NCI-H345 treated with DMSO at 0.1 percent for 48 hours (cell line): ENCODE measurements at regions not wholly inside any gene's neighbourhood (a gene's known extent, or its start where the extent isn't known, plus 50 kb on each side); places are given as distances from the start of the nearest gene placed in this dataset.

ENCODE experiments used
- DNase-seq: peaks from one replicate; lab custom pipeline; 2025; ENCODE audit not compliant: unreplicated experiment; lab: John Stamatoyannopoulos, UW

GRCh38 chr13:21757763-21758162 is 86.9 kb downstream of the FGF9 start:
- no peak for DNase-seq

- DNase-seq = no peak
Measured at GRCh38 chr13:21758441-21758840, 87.6 kb downstream of the FGF9 start.

DNA sequence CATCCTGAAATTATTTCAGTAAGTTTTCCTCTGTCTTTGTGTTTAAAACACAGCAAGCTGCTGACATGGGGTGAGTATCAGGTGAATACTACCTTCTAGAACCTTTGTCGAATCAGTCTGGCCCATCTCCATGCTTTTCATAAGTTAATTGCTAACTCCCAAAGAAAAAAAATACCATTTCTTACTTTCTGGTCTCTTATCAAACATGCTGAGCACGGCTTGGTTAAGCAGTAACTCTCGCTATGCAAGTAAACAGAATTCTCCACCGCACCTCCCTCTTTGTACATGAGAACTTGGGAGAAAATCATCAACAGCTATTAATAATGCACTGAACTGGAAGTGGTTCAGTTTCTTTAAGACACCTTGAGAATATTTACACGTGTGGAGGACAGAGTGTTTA is 88.6 kb downstream of the FGF9 start:
- no peak for DNase-seq

DNA sequence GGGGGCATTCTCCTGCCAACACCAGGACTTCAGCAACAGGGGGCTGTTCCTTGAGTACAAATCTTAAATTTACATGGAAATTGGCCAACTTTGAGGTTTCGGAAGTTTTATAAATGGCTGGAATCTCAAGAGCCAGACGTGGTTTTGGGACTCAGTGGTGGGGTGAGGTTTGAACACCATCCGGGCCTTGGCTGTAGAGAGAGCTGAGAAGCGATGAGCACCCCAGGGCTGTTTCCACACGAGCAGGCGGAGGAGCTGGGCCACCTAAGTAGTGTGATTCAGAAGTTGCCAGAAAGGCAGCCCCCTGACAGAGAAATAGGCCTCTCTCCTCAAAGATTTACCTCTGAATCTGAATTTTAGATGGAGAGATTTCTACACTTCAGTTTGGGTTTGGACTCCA is 89.0 kb downstream of the FGF9 start:
- DNase-seq = no peak

DNA sequence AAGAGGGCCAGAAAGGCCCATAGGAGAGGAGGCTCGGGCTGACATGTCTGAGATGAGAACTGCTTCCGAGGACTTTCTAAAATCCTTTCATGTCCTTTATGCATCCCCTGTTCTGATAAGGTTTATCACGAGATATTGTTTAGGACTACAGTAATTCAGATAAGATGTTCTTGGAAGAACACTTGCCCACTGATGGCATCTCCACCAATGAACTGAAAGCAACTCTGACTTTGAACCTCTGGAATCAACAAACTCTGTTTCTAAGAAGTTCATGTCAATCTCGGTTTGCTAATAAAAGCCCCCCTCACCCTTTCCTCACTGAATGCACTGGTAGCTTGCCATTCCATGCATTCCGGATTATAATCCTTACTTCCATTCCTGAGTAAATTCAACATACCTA is 90.9 kb downstream of the FGF9 start:
- DNase-seq = no peak

GRCh38 chr13:21762512-21762911 is 91.6 kb downstream of the FGF9 start:
- no peak for DNase-seq

GRCh38 chr13:21767032-21767431 is 96.2 kb downstream of the FGF9 start:
- no peak for DNase-seq

DNA sequence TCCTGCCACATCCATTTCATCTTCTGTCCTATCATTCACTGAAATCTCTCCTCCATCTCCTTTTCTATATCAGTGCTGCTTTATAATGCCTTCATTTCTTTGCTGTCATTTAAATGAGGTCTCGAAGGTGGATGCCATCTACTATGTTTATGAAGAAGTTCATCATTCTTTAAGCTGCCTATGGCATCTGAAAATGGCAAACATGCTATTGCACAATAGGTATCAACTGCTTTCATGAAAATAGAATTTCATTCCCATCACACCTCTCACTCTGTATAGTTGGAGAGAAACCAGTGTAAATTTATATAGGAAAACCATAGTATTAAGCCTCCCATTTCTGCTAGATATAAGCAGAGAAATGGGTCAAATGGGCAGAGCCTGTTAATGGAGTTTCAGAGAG is 100.2 kb downstream of the FGF9 start:
- no peak for DNase-seq

- no peak for DNase-seq
Measured at GRCh38 chr13:21777166-21777565, 106.3 kb downstream of the FGF9 start.

DNA sequence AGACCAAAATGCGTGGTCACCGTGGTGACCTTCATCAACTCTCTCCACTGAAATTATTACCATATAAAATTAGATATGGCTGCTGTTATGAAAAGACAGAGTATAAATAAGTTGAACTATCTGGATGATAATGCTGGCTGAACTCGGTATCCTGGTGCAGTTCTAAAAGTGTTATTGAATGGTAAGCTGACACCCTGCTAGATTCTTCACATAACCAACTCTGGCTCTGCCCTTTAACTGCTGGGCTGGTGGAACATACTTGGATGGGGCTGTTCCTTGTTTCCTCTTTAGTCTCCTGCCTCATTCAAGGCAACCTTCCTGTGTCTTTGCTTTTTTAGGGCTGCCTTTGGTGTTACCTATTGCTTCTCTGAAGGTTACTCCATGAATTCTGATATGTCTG is 106.9 kb downstream of the FGF9 start:
- no peak for DNase-seq

DNA sequence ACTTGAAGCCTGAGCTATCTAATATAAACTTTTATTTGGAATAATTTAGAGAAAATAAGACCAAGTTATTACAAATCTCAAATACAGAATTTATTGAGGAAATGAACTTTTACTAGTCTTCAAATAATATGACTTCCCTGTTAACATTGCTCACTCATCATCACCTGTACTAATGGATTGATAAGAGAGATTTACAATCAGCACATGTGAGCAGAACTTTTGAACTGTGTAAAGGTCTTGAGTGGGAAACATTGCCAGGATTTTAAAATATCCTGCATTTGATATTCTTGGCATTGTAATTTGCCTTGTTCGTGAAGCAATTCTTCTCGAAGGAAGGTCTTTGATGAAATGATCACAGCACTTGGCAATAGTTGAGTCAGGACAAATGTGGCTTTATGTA is 111.9 kb downstream of the FGF9 start:
- no peak for DNase-seq

DNA sequence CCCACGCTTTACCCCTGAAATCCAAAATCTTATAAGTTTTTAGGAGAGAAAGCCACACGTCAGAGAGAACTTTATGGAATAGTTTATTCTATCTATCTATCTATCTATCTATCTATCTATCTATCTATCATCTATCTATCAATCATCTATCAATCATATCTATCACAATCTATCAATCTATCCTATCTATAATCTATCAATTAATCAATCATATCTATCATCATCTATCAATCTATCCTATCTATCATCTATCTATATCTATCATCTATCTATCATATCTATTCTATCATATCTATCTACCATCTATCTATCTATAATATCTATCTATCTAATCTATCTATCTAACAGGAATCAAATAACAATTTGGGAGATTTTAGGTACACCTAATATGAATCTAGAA is 115.1 kb downstream of the FGF9 start:
- DNase-seq = no peak

- DNase-seq = no peak
Measured at GRCh38 chr13:21796066-21796465, 125.2 kb downstream of the FGF9 start.

DNA sequence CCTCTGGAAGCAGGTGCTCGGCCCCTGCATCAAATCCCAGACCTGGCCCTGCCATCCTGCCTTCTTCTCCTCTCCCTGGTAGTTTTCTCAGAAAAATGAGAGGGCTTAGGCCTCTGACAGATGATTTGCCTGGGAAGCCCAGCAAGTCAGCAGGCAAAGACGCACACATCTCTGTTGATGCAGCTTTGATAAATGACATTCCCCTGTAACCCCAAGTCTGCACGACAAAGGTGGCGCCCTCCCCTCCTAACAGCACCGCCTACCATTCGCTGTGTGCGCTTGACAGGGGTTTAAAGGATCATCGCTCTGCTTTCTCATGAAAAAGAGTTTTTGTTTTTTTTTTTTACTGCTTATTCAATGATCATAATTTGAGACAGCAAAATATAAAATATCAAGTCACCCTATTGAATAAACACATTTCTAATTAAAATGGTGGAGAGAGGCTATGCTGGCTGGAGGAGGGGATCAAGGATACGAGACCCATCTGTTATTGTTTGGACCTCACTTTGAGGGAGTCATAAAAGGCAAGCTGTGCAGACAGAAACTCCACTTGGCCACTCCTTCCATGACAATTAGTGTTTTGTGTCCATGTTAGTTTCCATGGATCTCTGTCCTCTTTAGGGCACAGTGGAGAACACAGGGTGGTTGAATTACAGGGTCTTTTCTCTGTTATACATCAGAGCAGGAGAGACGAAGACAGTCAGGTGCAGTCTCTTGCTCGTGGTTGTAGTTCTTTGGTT is 126.1 kb downstream of the FGF9 start:
- no peak for DNase-seq

DNA sequence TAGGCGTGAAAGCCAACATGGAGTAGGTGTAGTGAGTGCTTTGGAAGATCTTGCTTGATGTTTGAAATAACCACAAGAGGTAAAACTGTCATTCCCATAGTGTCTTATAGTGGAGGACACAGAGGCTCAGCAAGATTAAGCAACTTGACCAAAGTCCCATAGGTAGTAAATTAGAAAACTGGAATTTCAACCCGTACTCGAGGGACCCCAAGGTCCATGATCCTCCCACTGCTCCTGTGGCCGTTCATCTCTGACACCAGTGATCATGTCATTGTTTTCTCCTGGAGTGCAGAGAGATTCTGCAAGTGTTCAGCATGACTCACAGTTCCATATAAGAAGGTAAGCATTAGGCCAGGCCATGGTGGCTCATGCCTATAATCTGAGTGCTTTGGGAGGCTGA is 126.9 kb downstream of the FGF9 start:
- DNase-seq = no peak

DNA sequence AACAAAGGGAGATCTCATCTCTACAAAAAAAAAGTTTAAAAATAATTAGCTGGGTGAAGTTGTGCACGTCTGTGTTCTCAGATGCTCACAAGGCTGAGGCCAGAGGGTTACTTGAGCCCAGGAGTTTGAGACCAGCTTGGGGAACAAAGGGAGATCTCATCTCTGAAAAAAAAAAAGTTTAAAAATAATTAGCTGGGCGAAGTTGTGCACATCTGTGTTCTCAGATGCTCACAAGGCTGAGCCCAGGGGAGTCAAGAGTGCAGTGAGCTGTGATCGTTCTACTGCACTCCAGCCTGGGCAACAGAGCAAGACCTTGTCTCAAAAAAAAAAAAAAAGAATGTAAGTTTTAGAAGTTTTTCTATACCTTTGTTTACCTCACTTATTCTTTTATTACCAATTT is 127.3 kb downstream of the FGF9 start:
- DNase-seq = no peak

DNA sequence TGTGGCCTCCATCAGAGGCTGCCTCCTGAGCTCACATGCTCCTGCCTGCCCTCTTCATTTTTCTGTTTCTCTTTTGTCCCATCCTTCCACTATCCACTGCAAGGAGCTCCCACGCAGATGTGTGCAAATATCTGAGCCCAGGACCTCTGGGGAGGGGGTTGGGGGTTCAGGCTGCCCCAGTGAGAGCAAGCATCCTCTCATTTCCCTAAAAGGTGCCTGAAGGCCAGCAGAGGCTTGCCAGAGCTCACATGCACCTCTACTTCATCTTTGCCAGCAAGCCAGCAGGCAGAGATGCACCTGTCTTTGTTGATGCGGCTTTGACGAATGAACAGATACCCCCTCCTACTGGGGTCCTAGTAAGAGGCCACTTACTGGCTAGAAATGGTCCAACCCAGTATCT is 128.8 kb downstream of the FGF9 start:
- no peak for DNase-seq

DNA sequence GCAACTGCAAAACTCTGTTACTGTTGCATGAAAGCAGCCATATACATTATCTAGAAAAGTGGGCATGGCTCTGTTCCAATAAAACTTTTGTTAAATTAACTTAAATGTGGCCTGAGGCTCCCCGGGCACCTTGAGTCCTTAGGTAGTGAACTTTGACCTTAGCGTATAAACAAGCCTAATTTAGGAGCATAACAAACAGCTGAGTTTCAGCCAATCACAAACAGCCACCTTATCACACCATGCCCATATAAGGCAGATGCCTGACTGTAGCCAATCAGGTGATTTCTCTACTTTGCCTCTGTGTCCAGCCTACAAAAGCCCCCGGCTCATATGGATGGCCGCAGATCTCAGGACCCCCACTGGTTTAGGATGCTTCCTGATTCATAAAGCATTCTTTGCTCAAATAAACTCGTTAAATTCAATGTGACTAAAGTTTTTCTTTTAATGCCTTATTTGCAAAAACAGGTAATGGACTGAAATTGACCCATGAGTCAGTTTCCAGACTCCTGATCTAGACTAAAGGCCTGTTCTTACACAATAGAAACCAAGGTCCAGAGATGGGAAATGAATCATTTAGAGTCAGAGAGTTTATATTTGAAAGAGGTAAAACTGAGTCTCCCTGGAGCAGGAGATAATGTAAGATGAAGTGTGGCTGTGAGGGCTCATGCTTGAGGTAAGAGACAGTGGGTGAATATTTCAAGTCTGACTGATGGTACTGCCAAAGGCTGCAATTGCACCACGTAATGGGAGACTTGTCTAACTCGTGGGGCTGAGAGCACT is 130.2 kb downstream of the FGF9 start:
- DNase-seq = no peak

DNA sequence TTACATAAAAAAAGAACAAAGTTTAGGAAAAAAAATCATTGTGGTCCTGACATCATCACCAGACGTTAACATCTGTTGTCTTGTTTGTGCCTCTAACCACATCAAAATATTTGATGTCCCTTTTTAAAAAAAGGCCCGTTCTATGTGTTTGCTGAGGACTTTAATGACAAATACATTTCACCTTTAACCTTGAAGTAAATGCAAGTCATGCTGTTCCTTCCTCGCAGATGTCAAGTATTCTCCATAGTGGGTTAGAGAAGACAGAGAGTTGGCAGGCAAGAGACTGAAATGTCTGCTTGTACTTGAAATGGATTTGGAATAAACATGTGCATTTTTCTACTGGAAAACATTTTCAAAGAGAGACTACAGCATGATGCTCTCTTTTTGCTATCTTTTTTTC is 134.9 kb downstream of the FGF9 start:
- DNase-seq = no peak

DNA sequence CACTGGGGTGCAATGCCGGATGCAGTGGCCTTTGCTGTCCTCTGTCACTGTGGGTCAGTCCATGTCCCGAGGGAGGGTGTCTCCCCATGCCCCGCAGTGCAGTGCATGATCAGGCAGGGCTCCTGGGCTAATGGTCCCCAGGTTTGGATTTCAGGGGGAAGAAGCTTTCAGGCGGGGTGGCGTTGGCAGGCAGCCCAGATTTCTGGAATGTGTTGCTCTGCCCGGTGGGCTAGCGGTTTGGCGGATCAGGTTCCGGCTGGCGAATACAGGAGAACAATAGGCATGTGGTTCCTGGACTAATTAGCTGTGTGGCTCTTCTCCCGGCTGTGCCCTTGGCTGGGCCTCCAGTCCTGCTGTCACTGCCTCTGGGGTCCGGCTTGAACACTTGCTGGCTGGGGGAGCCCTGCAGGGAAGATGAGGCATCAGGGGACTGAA is 141.3 kb downstream of the FGF9 start:
- DNase-seq = peak; percentile 32

- no peak for DNase-seq
Measured at GRCh38 chr13:21813110-21813509, 142.2 kb downstream of the FGF9 start.

GRCh38 chr13:21813844-21814243 is 143.0 kb downstream of the FGF9 start:
- DNase-seq = no peak

DNA sequence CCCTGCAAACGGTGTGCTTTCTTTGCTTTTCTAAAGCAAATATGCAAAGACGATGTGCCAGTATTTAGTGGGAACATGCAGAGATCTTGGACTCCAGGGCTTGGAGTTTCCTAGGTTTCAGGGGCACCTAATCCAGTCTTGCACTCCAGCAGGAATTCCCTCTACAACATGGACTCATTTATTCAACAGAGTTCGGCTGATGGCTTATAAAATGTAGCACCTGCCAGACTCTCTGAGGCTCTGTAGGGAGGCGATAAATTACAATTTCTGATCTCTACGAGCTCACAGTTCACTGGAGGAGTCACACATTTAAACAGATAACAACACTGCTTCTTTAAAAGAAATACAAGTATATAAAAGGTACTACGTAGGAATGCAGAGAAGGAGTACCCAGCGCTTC is 143.7 kb downstream of the FGF9 start:
- DNase-seq = no peak
